ENCODE measurements at regions not wholly inside any gene's neighbourhood (a gene's known extent, or its start where the extent isn't known, plus 50 kb on each side); places are given as distances from the start of the nearest gene placed in this dataset.
A peak's percentile ranks its signal among the peaks of the same experiment; 100 is the strongest.
"Not testable (repeated sequence)": the region's sequence is repeated elsewhere in the genome, so short reads cannot be mapped to it uniquely, and the experiment has no call there.

DNA sequence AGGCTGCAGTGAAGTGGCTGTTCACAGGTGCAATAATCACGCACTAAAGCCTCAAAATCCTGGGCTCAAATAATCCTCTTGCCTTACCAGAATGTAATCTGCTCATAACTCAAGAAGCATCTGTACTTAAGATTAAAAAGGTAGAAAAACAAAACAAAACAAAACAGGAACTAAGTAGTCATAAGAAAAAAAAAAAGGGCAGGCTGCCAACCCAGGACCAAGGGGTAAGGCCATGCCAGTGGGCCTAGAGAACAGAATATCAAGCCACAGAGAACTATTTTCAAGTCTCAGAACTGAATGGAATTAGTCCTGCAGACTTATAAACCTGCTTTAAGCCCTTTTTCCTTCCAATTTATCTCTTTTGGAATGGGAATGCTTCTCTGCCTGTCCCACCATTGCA is 64.8 kb upstream of the TBC1D3K start:
- DNase-seq (ENCODE audit: low spot score) = no peak

- not testable (repeated sequence) for DNase-seq (ENCODE audit: low spot score)
Measured at GRCh38 chr17:37858391-37858790, 65.8 kb upstream of the TBC1D3K start.

- no peak for DNase-seq (ENCODE audit: low spot score)
Measured at GRCh38 chr17:37856245-37856644, 68.0 kb upstream of the TBC1D3K start.

DNA sequence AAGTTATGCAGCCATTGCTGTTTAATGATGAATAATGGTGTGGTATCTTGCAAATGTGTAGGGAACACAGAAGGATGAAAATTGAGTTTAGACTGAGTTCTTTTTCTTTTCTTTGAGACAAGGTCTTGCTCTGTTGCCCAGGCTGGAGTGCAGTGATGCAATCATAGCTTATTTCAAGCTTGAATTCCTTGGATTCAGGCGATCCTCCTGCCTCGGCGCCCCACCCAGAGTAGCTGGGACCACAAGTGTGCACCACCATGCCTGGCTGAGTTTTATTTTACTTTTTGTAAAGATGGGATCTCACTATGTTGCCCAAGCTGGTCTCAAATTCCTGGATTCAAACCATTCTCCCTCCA is 74.6 kb upstream of the TBC1D3K start:
- no peak for DNase-seq (ENCODE audit: low spot score)

DNA sequence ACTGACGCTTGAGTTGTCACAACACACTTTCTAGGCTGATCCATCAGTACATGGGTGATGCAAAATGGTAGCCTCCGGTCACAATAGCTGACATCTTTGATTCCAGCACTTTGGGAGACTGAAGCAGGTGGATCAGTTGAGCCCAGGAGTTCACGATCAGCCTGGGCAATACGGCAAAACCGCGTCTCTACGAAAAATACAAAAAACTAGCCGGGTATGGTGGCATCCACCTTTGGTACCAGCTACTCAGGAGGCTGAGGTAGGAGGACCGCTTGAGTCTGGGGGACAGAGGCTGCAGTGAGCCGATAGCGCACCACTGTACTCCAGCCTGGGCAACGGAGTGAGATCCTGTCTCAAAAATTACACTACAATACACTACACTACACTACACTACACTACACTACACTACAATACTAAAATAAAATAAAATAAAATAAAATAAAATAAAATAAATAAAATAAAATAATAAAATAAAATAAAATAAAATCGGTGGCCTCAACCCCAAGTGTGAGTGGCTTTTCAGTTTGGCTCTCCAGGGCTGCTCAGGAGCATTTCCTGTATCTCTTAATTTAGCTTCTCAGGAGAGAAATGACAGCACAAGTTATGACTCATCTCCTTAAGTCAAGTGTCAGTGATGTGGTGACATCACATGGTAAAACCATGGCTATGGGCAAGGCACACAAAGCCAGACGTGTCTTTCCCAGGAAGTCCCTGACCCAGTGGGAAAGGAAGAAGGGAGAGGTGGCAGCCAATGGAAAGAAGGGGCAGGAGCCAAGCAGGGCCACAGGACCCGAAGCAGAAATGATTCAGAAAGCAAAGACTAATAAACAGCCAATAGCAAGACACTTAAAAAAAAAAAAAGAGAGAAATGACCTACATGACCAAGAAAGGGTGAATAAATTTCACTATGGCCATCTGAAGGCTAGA is 75.3 kb upstream of the TBC1D3K start:
- peak; percentile 95 for DNase-seq (ENCODE audit: low spot score)

GRCh38 chr17:37847811-37848331 is 76.3 kb upstream of the TBC1D3K start:
- DNase-seq (ENCODE audit: low spot score) = no peak

GRCh38 chr17:37847102-37847501 is 77.1 kb upstream of the TBC1D3K start:
- no peak for DNase-seq (ENCODE audit: low spot score)

DNA sequence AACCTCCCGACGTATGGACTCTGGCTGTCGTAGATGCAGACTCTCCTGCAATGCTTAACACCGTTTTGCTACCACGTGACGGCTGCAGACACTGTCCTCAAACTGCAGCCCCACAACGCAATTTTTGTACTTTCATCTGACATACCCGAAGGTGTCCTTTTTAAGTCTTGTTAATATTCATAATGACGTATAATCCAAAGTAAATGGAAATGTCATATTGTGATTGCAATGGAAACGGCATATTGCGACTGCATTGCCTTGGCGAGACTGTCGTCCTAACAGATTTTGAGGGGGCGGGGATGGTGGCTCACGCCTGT is 79.3 kb upstream of the TBC1D3K start:
- no peak for DNase-seq (ENCODE audit: low spot score)

DNA sequence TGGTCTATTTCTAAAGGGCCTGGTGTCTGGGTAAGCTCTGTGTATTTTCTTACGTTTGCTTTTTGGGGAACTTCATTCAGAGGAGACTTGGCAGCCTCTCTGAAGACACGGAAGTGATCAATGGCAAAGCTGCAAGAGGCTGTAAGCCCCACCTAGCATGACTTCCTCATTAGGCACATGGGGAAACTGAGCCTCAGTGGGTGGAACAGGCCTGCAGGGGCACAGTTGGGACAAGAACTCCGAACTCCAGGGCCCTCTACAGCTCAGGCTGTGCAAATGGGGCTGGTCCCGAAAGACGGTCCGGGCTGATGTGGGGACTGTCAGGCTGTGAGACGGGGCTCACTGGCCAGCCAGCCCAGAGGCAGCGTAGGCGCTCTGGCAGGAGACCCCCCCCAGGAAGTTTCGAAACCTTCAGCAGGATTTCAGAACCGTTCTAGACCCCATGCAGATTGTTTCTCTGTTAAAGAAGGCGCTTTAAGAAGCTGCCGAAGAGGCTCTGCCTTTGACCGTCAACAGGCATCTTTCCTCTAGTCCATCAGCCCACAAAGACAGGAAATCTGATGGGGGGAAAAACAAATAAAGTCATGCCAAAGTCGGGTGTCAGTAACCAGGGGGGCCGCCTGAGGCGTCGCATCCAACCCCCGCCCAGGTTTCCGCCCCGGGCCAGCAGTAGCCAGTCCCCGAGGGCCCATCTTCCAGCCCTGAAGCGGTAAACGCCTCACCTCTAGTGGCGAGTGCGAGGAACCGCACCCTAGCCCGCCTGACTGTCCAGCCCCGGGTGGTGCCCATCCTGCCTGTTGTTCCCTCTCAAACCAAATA is 79.8 kb upstream of the TBC1D3K start:
- no peak for DNase-seq (ENCODE audit: low spot score)

GRCh38 chr17:37842401-37842800 is 81.8 kb upstream of the TBC1D3K start:
- DNase-seq (ENCODE audit: low spot score) = no peak

DNA sequence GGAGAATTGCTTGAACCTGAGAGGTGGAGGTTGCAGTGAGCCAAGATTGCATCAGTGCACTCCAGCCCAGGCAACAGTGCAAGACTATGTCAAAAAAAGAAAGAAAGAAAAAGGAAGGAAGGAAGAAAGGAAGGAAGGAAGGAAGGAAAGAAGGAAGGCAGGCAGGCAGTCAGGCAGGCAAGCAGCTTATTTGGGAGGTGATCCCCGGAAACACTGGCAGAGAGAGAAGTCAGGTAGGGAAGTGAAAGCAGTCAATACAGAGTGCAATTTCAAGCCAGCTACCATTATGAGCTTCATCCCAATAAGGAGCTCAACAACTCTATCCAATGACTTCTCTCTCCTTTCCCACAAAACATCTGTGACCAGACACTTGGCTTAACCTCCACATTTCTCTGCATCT is 83.0 kb upstream of the TBC1D3K start:
- DNase-seq (ENCODE audit: low spot score) = no peak

- no peak for DNase-seq (ENCODE audit: low spot score)
Measured at GRCh38 chr17:37840576-37840975, 83.6 kb upstream of the TBC1D3K start.

DNA sequence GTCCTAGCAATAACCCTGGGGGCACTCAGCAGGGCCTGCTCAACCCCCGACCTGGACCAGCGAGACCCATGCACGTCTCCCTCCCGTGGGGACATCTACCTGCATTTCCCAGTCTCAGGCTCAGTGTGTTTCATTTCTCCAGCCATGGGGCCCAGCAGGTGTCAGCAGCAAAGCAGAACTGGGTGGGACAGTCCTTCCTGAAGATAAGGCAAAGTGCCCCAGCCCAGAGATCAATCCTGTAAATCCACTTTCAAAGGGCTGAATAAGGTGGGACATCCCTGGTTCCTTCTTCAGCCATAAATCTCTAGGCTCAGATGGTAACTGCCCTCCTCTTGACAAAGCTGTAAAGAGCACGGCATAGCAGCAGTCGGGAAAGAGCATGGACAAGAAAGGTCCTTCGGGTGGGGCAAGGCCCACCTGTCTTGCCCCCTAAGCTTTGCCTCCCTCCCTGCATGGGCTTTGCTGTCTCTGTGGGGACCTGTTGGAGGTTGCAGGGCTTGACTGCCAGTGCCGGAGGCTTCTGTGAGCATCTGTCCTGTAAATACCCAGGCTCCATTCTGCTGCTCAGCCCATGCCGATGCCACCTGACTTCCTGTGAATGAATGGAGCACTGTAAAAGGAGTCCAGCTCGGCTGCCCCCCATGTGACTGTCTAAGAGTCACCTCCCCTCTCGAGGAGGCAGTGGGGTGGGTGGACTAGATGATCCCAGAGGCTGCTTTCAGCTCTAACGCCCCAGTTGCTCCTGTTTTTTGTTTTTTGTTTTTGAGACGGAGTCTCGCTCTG is 84.8 kb upstream of the TBC1D3K start:
- no peak for DNase-seq (ENCODE audit: low spot score)

DNA sequence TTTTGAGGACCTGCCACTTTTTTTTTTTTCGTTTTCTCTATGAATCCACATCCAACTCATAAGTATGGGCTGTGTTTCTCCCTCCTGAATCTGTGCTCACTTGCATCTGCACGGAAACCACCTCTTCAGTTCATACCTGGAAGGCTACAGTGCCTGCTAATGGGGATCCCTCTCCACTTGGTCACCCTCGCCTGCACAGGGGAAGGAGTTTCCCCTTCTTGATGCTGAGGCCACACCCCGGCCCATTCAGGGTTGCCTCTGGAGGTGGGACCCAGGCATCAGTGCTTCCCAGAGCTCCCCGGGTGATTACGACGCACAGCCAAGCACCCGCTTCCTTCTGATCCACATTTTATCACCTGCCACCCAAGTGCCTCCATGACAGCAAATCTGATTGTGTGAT is 85.9 kb upstream of the TBC1D3K start:
- no peak for DNase-seq (ENCODE audit: low spot score)

DNA sequence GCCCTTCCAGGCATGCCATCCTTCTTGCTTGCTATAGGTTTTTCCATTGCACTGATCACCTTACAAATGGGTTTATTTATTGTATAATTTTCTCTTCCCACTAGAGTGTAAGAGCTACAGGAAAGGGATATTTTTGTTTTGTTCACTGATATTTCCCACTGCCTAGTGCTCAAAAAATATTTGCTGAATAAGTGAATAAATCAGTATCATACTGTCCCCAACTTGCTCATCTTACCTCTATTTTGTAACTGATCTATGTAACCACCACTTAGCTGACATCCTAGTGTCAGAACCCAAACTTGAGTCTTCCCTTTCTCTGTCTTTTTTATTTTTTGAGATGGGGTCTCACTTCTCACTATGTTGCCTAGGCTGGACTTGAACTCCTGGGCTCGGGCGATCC is 87.6 kb upstream of the TBC1D3K start:
- no peak for DNase-seq (ENCODE audit: low spot score)

GRCh38 chr17:37834168-37834567 is 89.3 kb upstream of the HNF1B start:
- DNase-seq (ENCODE audit: low spot score) = no peak

DNA sequence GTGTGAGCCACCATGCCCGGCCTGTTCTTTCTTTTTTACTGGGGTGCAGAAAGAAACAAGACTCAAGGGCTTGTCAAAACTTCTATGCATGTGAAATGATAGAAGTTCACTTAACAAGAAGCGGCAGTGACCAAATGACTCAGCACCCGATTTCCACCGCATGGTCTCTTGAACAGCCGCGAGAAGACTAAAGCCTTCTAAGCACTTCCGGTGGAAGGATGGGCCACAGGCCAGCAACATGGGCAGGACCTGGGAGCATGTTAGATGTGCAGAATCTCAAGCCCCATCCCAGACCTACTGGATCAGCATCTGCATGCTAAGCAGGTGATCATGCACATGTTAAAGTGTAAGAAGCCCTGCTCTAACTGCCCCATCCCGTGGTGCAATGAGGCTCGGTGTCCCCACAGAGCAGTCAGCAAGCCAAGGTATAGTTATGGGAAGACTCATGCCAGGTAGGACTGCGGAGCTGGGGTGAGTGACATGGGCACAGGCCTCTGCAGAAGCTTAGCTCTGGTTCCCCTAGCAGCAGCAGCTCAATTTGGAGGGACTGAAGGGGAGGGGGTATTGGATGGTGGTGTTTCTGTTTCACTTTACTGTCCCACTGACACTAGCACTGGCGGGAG is 88.5 kb upstream of the HNF1B start:
- no peak for DNase-seq (ENCODE audit: low spot score)

DNA sequence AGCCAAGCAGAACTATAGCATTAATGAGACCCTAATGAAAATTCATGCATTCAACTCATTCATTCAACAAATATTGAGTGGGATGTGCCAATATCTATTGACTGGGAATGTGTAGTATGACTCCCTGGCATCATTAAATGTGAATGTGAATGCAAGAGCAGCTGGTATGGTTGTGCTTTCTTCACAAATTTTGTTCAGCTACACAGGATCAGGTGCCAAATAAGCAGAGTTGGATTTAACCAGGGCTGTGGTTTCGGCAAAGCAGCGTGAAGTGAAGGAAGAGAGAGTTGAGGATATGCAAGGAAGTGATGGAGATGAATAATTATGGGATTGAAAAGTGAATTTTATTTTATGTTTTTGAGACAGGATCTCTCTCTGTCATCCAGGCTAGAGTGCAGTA is 87.1 kb upstream of the HNF1B start:
- no peak for DNase-seq (ENCODE audit: low spot score)

DNA sequence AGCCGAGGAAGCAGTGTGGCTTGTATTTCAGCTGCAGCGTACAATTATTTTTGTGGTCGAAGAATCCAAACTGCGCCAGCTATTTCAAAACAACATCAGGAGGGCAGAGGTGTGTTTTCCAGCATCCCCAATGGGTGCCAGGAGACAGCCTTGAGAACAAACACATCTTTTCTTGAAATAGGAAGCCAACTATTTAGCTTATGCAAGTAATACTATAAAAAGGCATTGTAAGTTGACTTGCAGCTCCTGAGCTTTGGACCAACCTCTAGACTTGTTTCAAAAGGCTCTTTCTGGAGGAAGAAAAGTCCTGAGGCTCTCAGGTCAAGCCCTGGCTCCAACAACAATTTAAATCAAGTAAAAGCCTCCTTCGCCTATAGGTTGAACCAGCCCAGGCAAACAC is 86.6 kb upstream of the HNF1B start:
- no peak for DNase-seq (ENCODE audit: low spot score)

- no peak for DNase-seq (ENCODE audit: low spot score)
Measured at GRCh38 chr17:37830151-37830993, 85.5 kb upstream of the HNF1B start.

DNA sequence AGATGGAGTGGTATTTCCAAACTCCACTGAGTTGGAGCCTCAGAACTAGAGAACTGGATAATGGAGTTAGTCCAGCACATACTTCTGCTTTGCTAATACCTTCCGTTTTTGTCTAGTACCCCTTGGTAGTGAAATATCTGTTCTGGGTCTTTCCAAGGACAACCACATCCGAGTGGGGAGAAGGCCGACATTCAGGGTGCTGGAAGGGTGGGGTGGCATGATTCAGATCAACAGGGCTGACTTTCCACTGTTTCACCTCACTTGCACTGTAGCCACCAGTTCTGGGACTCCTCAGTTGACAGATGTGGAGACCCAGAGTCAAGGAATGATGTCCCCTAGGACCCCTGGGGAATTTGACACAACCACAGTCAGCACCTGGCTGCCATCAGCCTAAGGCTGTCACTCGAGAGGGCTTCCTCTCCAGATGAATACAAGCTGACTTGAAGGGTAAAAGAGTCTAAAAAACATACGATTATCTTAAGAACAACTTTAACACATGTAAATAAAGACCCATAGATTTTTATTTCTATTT is 84.8 kb upstream of the HNF1B start:
- no peak for DNase-seq (ENCODE audit: low spot score)

All from H4 (cell line).